GM23338 (cell line): ENCODE measurements at regions not wholly inside any gene's neighbourhood (a gene's known extent, or its start where the extent isn't known, plus 50 kb on each side); places are given as distances from the start of the nearest gene placed in this dataset.

Source experiments
- ATAC-seq: fragments of 200-7000 bp; cut with Tn5 transposase; 3 replicates; pipeline ENCODE4 v1.9.1; 2020
- DNase-seq: peaks from one replicate; pipeline ENCODE4 v3.0.0-alpha.2; 2015; ENCODE audit warnings: low spot score
- H2AFZ ChIP-seq: fragments of 200-600 bp; sonication (generic); 2 replicates; pipeline ENCODE4 v1.8.0; 2016; ENCODE audit warnings: antibody characterized with exemption, mild to moderate bottlenecking, moderate library complexity
- H3F3A ChIP-seq: fragments of 200-600 bp; sonication (generic); replicated peaks from 2 replicates; pipeline ENCODE4 v1.8.0; 2017; ENCODE audit warnings: antibody characterized with exemption, mixed run types, low read depth
- H3K27ac ChIP-seq: fragments of 200-600 bp; sonication (generic); 2 replicates; pipeline ENCODE4 v1.6.1; 2016; ENCODE audit warnings: low read depth
- H3K27me3 ChIP-seq: fragments of 200-600 bp; sonication (generic); 2 replicates; pipeline ENCODE4 v1.8.0; 2016; ENCODE audit warnings: mild to moderate bottlenecking, mixed run types, moderate library complexity; ENCODE audit not compliant: insufficient read depth
- H3K36me3 ChIP-seq: fragments of 200-600 bp; sonication (generic); 2 replicates; pipeline ENCODE4 v1.8.0; 2016; ENCODE audit warnings: mild to moderate bottlenecking; ENCODE audit not compliant: insufficient read depth
- H3K4me1 ChIP-seq: fragments of 200-600 bp; sonication (generic); 2 replicates; pipeline ENCODE4 v1.8.0; 2016; ENCODE audit warnings: mild to moderate bottlenecking, moderate library complexity; ENCODE audit not compliant: insufficient read depth
- H3K4me2 ChIP-seq: fragments of 200-600 bp; sonication (generic); 2 replicates; pipeline ENCODE4 v1.7.1; 2017; ENCODE audit warnings: mixed run types
- H3K4me3 ChIP-seq: fragments of 200-600 bp; sonication (generic); 2 replicates; pipeline ENCODE4 v1.6.1; 2016; ENCODE audit warnings: mixed run types
- H3K79me2 ChIP-seq: fragments of 200-600 bp; sonication (generic); replicated peaks from 2 replicates; pipeline ENCODE4 v1.8.0; 2017; ENCODE audit warnings: mild to moderate bottlenecking; ENCODE audit not compliant: insufficient read depth
- H3K9me2 ChIP-seq: fragments of 200-600 bp; sonication (generic); 2 replicates; pipeline ENCODE4 v1.8.0; 2017; ENCODE audit not compliant: insufficient read depth
- H4K20me1 ChIP-seq: fragments of 200-600 bp; sonication (generic); replicated peaks from 2 replicates; pipeline ENCODE4 v1.8.0; 2017; ENCODE audit warnings: mild to moderate bottlenecking; ENCODE audit not compliant: insufficient read depth
- H3K27ac Mint-ChIP-seq: 2 replicates; pipeline ENCODE4 v1.8.0; 2020; ENCODE audit warnings: inconsistent platforms, mild to moderate bottlenecking, moderate library complexity, mixed read lengths
- H3K27me3 Mint-ChIP-seq: 3 replicates; pipeline ENCODE4 v1.8.0; 2022; ENCODE audit warnings: low read depth, mild to moderate bottlenecking, moderate library complexity, mixed read lengths, inconsistent platforms; ENCODE audit not compliant: insufficient read depth, poor library complexity
- H3K36me3 Mint-ChIP-seq: 3 replicates; pipeline ENCODE4 v1.8.0; 2021; ENCODE audit warnings: low read depth, mild to moderate bottlenecking, inconsistent platforms, moderate library complexity, mixed read lengths
- H3K4me1 Mint-ChIP-seq: 3 replicates; pipeline ENCODE4 v1.8.0; 2020; ENCODE audit warnings: mild to moderate bottlenecking, inconsistent platforms, mixed read lengths
- H3K4me3 Mint-ChIP-seq: 3 replicates; pipeline ENCODE4 v1.8.0; 2021; ENCODE audit warnings: moderate library complexity, mild to moderate bottlenecking, inconsistent platforms, mixed read lengths
- H3K9me3 Mint-ChIP-seq: 3 replicates; pipeline ENCODE4 v1.8.0; 2020; ENCODE audit warnings: moderate library complexity, mild to moderate bottlenecking, inconsistent platforms, mixed read lengths
- CREB1 ChIP-seq: fragments of 250-450 bp; sonication (Bioruptor Pico); IDR thresholded peaks from 2 replicates; pipeline ENCODE4 v1.5.0; 2020; ENCODE audit warnings: low read depth, mild to moderate bottlenecking, moderate library complexity
- CTCF ChIP-seq, 2 experiments: fragments of 200-600 bp in 1 of 2; sonication (generic) in 1 of 2; conservative IDR thresholded peaks; 2 replicates each; pipeline versions ENCODE4 v1.5.1 to v1.6.1; 2016 to 2017; ENCODE audit warnings: antibody characterized with exemption in 2 of 2, low read depth in 2 of 2, mild to moderate bottlenecking in 2 of 2, moderate library complexity in 1 of 2
- EZH2 ChIP-seq: fragments of 200-600 bp; sonication (generic); IDR thresholded peaks from one replicate; pipeline ENCODE4 v1.8.0; 2017; ENCODE audit warnings: antibody characterized with exemption, mild to moderate bottlenecking, low read depth; ENCODE audit not compliant: unreplicated experiment
- EZH2phosphoT487 ChIP-seq: fragments of 200-600 bp; sonication (generic); IDR thresholded peaks from one replicate; pipeline ENCODE4 v1.8.1; 2018; ENCODE audit warnings: antibody characterized with exemption; ENCODE audit not compliant: unreplicated experiment
- NANOG ChIP-seq: IDR thresholded peaks from 2 replicates; pipeline ENCODE4 v1.6.1; 2016; ENCODE audit warnings: antibody characterized with exemption, borderline replicate concordance
- POLR2AphosphoS5 ChIP-seq: IDR thresholded peaks from 2 replicates; pipeline ENCODE4 v1.6.1; 2016; ENCODE audit warnings: antibody characterized with exemption, low read depth
- STAT1 ChIP-seq: IDR thresholded peaks from one replicate; pipeline ENCODE4 v1.6.1; 2016; ENCODE audit warnings: antibody characterized with exemption; ENCODE audit not compliant: unreplicated experiment
- ZNF114 ChIP-seq: fragments of 250-450 bp; sonication (Bioruptor Pico); IDR thresholded peaks from 2 replicates; pipeline ENCODE4 v1.5.0; 2020; ENCODE audit warnings: mild to moderate bottlenecking, moderate library complexity
- ZNF331 ChIP-seq: fragments of 250-450 bp; sonication (Bioruptor Pico); IDR thresholded peaks from 2 replicates; pipeline ENCODE4 v1.5.0; 2020; ENCODE audit warnings: low read depth, mild to moderate bottlenecking, moderate library complexity
- ZNF462 ChIP-seq: fragments of 250-450 bp; sonication (Bioruptor Pico); IDR thresholded peaks from 2 replicates; pipeline ENCODE4 v1.5.0; 2020; ENCODE audit warnings: mild to moderate bottlenecking, moderate library complexity

- H3K4me1 Mint-ChIP-seq: no peaks in the 10 kb centered on the region
- H3K27me3 Mint-ChIP-seq: peaks cover 5% of the 10 kb centered on the region
- TF ChIP-seq ZNF114 (CRISPR knock-in tag) (no peak), STAT1 (no peak), NANOG (no peak), EZH2phosphoT487 (no peak), CREB1 (no peak), CTCF (conservative IDR thresholded peaks at IDR 0.05; ENCODE audit: low read depth in 2 of 2) (no peak), POLR2AphosphoS5 (no peak), EZH2 (no peak), ZNF462 (CRISPR knock-in tag) (no peak), ZNF331 (CRISPR knock-in tag) (no peak)
- Histone ChIP-seq H3K27me3 (no peaks in the 10 kb centered on the region), H3K4me2 (no peak overlapping the region), H3K79me2 (no peaks in the 10 kb centered on the region), H3K36me3 (peaks cover 3% of the 10 kb centered on the region; the same call in 1 of the 2 replicates), H3F3A (no peaks in the 10 kb centered on the region), H2AFZ (no peak overlapping the region), H3K9me2 (no peaks in the 10 kb centered on the region), H3K27ac (no peak overlapping the region), H3K4me3 (no peak overlapping the region), H3K4me1 (0 out of 2 replicates have a peak, but pooled peaks cover 3% of the 10 kb centered on the region), H4K20me1 (no peaks in the 10 kb centered on the region)
- DNase-seq (no peak), ATAC-seq (no peak)
- peaks cover 93% of the 10 kb centered on the region for H3K9me3 Mint-ChIP-seq
- H3K4me3 Mint-ChIP-seq: no peak overlapping the region
- H3K27ac Mint-ChIP-seq: no peak overlapping the region
- H3K36me3 Mint-ChIP-seq: peaks cover 61% of the 10 kb centered on the region
Observed at GRCh38 chr18:78642296-78642951, 337.2 kb upstream of the SALL3 start.
